Uterus (tissue), 3 donors: ENCODE measurements at regions not wholly inside any gene's neighbourhood (a gene's known extent, or its start where the extent isn't known, plus 50 kb on each side); places are given as distances from the start of the nearest gene placed in this dataset.

Source experiments
- DNase-seq, 2 donors: peaks; one replicate each; pipeline ENCODE4 v3.0.0-alpha.2; 2019 to 2020
- H3K27ac ChIP-seq, 2 donors: fragments of 200-600 bp; sonication (generic); 1 replicate in 1 of 2; 2 replicates in 1 of 2; pipeline ENCODE4 v1.5.1; 2016 to 2018
- H3K27me3 ChIP-seq, 2 donors: fragments of 200-600 bp; sonication (generic); one replicate each; pipeline ENCODE4 v1.5.1; 2018 to 2019; ENCODE audit warnings: control low read depth in 1 of 2
- H3K36me3 ChIP-seq, 2 donors: fragments of 200-600 bp; sonication (generic); one replicate each; pipeline ENCODE4 v1.5.1; 2019; ENCODE audit warnings: control low read depth in 1 of 2
- H3K4me1 ChIP-seq, 2 donors: fragments of 200-600 bp; sonication (generic); one replicate each; pipeline ENCODE4 v1.5.1; 2018 to 2019; ENCODE audit warnings: control low read depth in 1 of 2
- H3K4me3 ChIP-seq, 2 donors: fragments of 200-600 bp; sonication (generic); 1 replicate in 1 of 2; 2 replicates in 1 of 2; pipeline ENCODE4 v1.5.1; 2018 to 2019; ENCODE audit warnings: mild to moderate bottlenecking in 1 of 2
- H3K9me3 ChIP-seq, 2 donors: fragments of 200-600 bp; sonication (generic); one replicate each; pipeline ENCODE4 v1.5.1; 2019; ENCODE audit warnings: control low read depth in 1 of 2
- POLR2A ChIP-seq, 2 donors: fragments of 450-650 bp; IDR thresholded peaks; one replicate each; pipeline ENCODE4 v1.6.1; 2016; ENCODE audit warnings: antibody characterized with exemption in 2 of 2, mild to moderate bottlenecking in 1 of 2, moderate library complexity in 1 of 2
- intact Hi-C: fragments of 100-400 bp; cut with DNase I; formaldehyde crosslinking; loops from one replicate; pipeline ENCODE4 v1.15.1; 2023; ENCODE audit warnings: low total_unique reads
- TF ChIP-seq, protein P1 (sequence below), 4 experiments: fragments of 200-600 bp in 2 of 4; fragments of 450-650 bp in 2 of 4; sonication (generic) in 2 of 4; IDR thresholded peaks; one replicate each; pipeline ENCODE4 v1.5.1; 2016 to 2019; ENCODE audit warnings: antibody characterized with exemption in 4 of 4, mild to moderate bottlenecking in 2 of 4, moderate library complexity in 1 of 4
- donor health status: DM: yes; HTN: yes; CAD: no.

DNA sequence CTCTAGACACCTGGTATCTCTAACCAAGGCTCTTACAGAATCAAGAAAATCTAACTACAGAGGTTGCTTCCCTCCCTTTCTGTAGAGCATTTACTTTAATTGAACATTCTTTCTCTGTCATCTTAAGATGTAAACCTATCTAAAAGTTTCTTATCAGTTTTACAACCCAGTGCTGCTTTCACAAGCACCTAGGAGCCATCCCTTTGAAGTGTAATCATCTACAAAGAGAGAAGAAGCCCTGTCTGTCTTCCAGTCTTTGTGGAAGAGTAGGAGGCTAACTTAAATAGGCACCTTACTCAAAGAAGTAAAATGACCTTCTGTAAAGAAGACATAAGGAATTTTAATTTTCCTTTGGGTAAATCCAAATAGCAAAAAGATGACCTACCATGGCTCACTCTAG is 763.9 kb upstream of the LRFN5 start:
- TF ChIP-seq, protein P1, sequence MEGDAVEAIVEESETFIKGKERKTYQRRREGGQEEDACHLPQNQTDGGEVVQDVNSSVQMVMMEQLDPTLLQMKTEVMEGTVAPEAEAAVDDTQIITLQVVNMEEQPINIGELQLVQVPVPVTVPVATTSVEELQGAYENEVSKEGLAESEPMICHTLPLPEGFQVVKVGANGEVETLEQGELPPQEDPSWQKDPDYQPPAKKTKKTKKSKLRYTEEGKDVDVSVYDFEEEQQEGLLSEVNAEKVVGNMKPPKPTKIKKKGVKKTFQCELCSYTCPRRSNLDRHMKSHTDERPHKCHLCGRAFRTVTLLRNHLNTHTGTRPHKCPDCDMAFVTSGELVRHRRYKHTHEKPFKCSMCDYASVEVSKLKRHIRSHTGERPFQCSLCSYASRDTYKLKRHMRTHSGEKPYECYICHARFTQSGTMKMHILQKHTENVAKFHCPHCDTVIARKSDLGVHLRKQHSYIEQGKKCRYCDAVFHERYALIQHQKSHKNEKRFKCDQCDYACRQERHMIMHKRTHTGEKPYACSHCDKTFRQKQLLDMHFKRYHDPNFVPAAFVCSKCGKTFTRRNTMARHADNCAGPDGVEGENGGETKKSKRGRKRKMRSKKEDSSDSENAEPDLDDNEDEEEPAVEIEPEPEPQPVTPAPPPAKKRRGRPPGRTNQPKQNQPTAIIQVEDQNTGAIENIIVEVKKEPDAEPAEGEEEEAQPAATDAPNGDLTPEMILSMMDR (IDR thresholded peaks at IDR 0.05): no peak
- TF ChIP-seq POLR2A (IDR thresholded peaks at IDR 0.05): no peak
- no peaks in the 10 kb centered on the region for H3K36me3 ChIP-seq
- no peaks in the 10 kb centered on the region for H3K9me3 ChIP-seq
- no peaks in the 10 kb centered on the region for H3K4me1 ChIP-seq
- no peak overlapping the region for H3K4me3 ChIP-seq
- no peak for DNase-seq
- H3K27me3 ChIP-seq: no peaks in the 10 kb centered on the region
- no peak overlapping the region for H3K27ac ChIP-seq
- intact Hi-C loops: no loop called here

DNA sequence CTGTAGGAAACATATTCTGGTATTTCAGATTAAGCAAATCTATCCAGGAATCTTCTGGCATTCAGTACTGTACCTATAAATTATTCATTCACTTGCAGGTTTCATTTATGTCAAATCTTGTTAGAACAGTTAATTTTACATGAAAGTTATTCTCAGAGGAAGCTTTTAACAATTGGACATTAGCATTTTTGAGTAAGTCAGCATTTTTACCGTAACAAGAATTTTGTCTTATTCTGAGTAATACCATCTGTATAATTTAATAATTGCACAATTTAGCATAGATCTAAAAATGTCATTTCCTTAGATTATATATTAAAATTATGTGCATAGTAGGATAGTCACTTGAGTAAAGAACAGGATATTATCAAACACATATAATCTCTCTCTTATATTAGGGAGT is 764.8 kb upstream of the LRFN5 start:
- intact Hi-C loops: no loop called here
- no peak for DNase-seq
- TF ChIP-seq POLR2A (IDR thresholded peaks at IDR 0.05): no peak
- TF ChIP-seq, protein P1 (IDR thresholded peaks at IDR 0.05): no peak
- no peak overlapping the region for H3K27ac ChIP-seq
- H3K27me3 ChIP-seq: no peaks in the 10 kb centered on the region
- H3K36me3 ChIP-seq: no peaks in the 10 kb centered on the region
- H3K4me1 ChIP-seq: no peaks in the 10 kb centered on the region
- H3K4me3 ChIP-seq: no peak overlapping the region
- H3K9me3 ChIP-seq: no peaks in the 10 kb centered on the region

DNA sequence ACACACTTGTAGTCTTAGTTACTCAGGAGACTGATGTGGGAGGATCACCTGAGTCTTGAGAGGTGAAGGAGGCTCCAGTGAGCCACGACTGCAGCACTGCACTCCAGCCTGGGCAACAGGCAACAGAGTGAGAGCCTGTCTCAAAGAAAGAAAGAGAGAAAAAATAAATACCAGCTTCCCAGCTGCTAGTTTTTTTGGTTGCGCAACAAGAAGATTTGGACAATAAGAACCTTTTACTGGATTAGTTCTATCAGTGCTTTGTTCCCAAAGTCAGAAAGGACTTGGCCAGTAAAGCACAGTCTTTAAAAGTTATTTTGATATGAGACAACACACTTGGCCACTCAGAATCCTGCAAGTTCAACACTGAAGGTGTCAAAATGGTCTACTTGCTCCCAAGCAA is 768.1 kb upstream of the LRFN5 start:
- Histone ChIP-seq H3K27me3 (no peaks in the 10 kb centered on the region), H3K4me1 (no peaks in the 10 kb centered on the region), H3K9me3 (no peaks in the 10 kb centered on the region), H3K27ac (no peak overlapping the region), H3K4me3 (no peak overlapping the region), H3K36me3 (no peaks in the 10 kb centered on the region)
- intact Hi-C loops: no loop called here
- DNase-seq: no peak
- no peak for TF ChIP-seq POLR2A (IDR thresholded peaks at IDR 0.05)
- TF ChIP-seq, protein P1 (IDR thresholded peaks at IDR 0.05): no peak

DNA sequence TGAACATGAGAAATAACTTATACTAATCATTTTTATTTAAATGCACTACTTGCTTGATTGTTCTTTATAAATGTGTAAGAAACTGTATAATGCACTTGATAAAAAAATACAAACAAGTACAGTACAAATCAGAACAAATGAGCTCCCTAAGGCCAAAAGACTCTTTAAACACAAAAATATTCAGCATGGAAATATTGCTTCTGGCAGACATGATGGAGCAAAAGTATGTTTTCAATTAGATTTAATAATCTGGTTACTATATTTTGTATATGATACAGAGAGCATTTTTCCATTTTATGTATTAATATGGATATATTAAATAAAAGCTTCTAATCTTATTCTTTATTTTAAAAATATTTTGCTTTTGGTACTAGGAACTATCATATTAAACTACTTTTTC is 800.2 kb upstream of the LRFN5 start:
- intact Hi-C loops: no loop called here
- no peak overlapping the region for H3K27ac ChIP-seq
- TF ChIP-seq, protein P1 (IDR thresholded peaks at IDR 0.05): no peak
- no peak for TF ChIP-seq POLR2A (IDR thresholded peaks at IDR 0.05)
- DNase-seq: no peak
- H3K36me3 ChIP-seq: peaks cover 0 to 4% of the 10 kb centered on the region in 2 donors
- H3K4me1 ChIP-seq: no peaks in the 10 kb centered on the region
- no peaks in the 10 kb centered on the region for H3K9me3 ChIP-seq
- no peak overlapping the region for H3K4me3 ChIP-seq
- H3K27me3 ChIP-seq: no peaks in the 10 kb centered on the region

DNA sequence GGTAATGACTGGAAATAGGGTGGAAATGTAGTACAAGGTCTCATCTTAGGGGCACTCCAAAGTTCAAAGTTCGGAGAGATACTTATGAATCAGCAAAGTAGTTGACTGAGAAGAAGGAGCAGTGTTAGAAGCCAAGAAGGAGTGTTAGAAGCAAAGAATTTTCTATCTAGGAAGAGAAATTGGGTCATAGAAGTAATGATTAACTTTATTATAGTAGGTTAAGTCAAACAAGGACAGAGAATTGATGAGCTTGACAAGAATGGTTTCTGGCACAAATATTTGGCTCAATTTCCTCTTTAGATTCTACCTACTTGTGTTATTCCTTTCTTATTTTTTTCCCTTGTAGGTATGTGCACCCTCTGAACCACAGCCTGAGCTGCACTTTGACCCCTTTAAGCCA is 810.5 kb upstream of the LRFN5 start:
- no peak for DNase-seq
- intact Hi-C loops: no loop called here
- TF ChIP-seq, protein P1 (IDR thresholded peaks at IDR 0.05): no peak
- no peak for TF ChIP-seq POLR2A (IDR thresholded peaks at IDR 0.05)

More for the DNA sequence above, 810.5 kb upstream of the LRFN5 start:
- Histone ChIP-seq H3K36me3 (peaks cover 0 to 7% of the 10 kb centered on the region in 2 donors), H3K4me3 (no peak overlapping the region), H3K27me3 (no peaks in the 10 kb centered on the region), H3K4me1 (no peaks in the 10 kb centered on the region), H3K9me3 (no peaks in the 10 kb centered on the region), H3K27ac (no peak overlapping the region)
